Mesothelial cell of epicardium (in vitro differentiated cells): ENCODE measurements at regions not wholly inside any gene's neighbourhood (a gene's known extent, or its start where the extent isn't known, plus 50 kb on each side); places are given as distances from the start of the nearest gene placed in this dataset.

Experiments used
- DNase-seq, 2 experiments: peaks; one replicate each; pipeline ENCODE4 v3.0.0; 2021; ENCODE audit warnings: low spot score in 2 of 2; ENCODE audit not compliant: unreplicated experiment in 2 of 2
- H3K27ac Mint-ChIP-seq: 2 replicates; pipeline ENCODE4 v1.8.0; 2021; ENCODE audit warnings: mixed read lengths
- H3K27me3 Mint-ChIP-seq: 2 replicates; pipeline ENCODE4 v1.8.0; 2021; ENCODE audit warnings: low read depth, mixed read lengths
- H3K36me3 Mint-ChIP-seq: 2 replicates; pipeline ENCODE4 v1.8.0; 2021; ENCODE audit warnings: mixed read lengths
- H3K4me1 Mint-ChIP-seq: 2 replicates; pipeline ENCODE4 v1.8.0; 2021; ENCODE audit warnings: mixed read lengths
- H3K4me3 Mint-ChIP-seq: 2 replicates; pipeline ENCODE4 v1.8.0; 2021; ENCODE audit warnings: mild to moderate bottlenecking, moderate library complexity, mixed read lengths
- H3K9me3 Mint-ChIP-seq: 2 replicates; pipeline ENCODE4 v1.8.0; 2021; ENCODE audit warnings: mixed read lengths
- TF ChIP-seq, protein P1 (sequence below): fragments of 200-600 bp; sonication (generic); IDR thresholded peaks from one replicate; pipeline ENCODE4 v1.5.0; 2021; ENCODE audit warnings: antibody characterized with exemption; ENCODE audit not compliant: unreplicated experiment

DNA sequence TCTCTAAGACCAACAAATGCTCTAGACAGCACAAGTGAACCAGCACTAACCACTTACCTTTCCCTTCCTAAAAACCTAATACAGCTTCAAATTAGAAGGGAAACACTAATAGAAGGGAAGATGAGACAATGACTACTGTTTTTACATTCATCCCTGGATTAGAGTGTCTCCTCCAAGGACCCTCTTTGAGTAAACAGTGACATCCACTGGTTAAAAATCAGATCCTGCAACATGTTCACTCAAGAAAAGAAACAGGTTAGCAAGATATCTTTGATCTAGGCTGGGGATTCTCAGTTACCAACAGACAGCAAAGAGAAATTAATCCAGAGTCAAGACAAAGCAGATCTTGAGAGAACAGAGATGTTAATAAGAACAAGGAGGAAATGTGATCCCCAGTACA lies 177.7 kb upstream of the GHITM start:
- H3K4me3 Mint-ChIP-seq: no peak overlapping the region
- no peaks in the 10 kb centered on the region for H3K36me3 Mint-ChIP-seq
- no peak for DNase-seq
- TF ChIP-seq, protein P1, sequence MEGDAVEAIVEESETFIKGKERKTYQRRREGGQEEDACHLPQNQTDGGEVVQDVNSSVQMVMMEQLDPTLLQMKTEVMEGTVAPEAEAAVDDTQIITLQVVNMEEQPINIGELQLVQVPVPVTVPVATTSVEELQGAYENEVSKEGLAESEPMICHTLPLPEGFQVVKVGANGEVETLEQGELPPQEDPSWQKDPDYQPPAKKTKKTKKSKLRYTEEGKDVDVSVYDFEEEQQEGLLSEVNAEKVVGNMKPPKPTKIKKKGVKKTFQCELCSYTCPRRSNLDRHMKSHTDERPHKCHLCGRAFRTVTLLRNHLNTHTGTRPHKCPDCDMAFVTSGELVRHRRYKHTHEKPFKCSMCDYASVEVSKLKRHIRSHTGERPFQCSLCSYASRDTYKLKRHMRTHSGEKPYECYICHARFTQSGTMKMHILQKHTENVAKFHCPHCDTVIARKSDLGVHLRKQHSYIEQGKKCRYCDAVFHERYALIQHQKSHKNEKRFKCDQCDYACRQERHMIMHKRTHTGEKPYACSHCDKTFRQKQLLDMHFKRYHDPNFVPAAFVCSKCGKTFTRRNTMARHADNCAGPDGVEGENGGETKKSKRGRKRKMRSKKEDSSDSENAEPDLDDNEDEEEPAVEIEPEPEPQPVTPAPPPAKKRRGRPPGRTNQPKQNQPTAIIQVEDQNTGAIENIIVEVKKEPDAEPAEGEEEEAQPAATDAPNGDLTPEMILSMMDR: no peak
- no peaks in the 10 kb centered on the region for H3K9me3 Mint-ChIP-seq
- H3K27ac Mint-ChIP-seq: no peak overlapping the region
- peaks cover 5% of the 10 kb centered on the region for H3K27me3 Mint-ChIP-seq
- no peaks in the 10 kb centered on the region for H3K4me1 Mint-ChIP-seq

DNA sequence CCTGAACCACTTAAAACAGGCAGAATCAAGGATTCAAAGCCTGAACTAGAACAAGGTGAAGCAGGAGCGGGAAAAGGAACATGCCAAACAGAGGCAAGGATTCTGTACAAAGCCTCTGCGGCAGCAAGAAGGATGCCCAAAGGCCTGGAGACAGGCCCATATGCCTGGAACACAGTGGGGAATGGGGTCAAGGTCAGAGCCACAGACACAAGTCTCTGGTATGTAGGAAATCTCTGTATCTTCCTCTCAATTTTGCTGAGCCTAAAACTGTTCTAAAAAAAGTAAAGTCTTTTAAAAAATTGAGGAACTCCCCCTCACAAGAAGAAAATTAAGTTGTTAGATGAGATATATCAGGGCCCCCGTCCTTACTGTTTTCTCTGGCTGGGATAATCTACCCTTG lies 175.9 kb upstream of the GHITM start:
- Mint-ChIP-seq H3K4me1 (no peaks in the 10 kb centered on the region), H3K9me3 (no peaks in the 10 kb centered on the region), H3K4me3 (no peak overlapping the region), H3K27ac (no peak overlapping the region), H3K36me3 (no peaks in the 10 kb centered on the region), H3K27me3 (peaks cover 5% of the 10 kb centered on the region)
- TF ChIP-seq, protein P1: no peak
- no peak for DNase-seq

DNA sequence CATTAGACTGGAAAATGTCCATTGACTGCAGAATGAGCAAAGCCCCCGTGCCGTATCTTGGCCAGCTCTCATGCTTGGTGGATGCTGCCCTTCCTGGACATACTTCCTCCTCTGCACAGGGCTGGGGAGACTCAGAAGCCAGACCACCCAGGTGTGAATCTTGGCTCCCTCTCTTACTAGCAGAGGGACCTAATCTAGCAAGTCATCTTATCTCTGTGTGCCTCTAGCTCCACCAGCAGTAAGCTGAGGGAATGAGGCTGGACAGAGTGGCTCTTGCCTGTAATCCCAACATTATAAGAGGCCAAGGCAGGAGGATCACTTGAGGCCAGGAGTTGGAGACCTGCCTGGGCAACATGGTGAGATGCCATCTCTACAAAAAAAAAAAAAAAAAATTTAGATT lies 173.8 kb upstream of the GHITM start:
- Mint-ChIP-seq H3K4me3 (no peak overlapping the region), H3K9me3 (no peaks in the 10 kb centered on the region), H3K27me3 (peaks cover 5% of the 10 kb centered on the region), H3K4me1 (no peaks in the 10 kb centered on the region), H3K36me3 (no peaks in the 10 kb centered on the region), H3K27ac (no peak overlapping the region)
- TF ChIP-seq, protein P1: no peak
- no peak for DNase-seq

DNA sequence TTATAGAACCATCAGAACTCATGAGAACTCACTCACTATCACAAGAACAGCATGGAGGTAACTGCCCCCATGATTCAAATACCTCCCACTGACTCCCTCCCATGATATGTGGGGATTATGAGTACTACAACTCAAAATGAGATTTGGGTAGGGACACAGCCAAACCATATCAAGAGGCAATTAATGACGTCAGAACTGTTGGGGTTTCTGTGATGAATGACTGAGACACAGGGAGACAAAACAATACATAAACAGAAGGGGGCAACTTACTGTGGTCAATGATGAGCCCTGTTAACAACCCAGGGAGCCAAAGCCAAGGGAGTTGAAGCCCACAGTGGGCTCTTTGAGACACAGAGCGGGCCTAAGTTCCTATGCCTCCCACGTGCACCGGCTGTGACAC lies 171.3 kb upstream of the GHITM start:
- no peaks in the 10 kb centered on the region for H3K4me1 Mint-ChIP-seq
- TF ChIP-seq, protein P1: no peak

DNA sequence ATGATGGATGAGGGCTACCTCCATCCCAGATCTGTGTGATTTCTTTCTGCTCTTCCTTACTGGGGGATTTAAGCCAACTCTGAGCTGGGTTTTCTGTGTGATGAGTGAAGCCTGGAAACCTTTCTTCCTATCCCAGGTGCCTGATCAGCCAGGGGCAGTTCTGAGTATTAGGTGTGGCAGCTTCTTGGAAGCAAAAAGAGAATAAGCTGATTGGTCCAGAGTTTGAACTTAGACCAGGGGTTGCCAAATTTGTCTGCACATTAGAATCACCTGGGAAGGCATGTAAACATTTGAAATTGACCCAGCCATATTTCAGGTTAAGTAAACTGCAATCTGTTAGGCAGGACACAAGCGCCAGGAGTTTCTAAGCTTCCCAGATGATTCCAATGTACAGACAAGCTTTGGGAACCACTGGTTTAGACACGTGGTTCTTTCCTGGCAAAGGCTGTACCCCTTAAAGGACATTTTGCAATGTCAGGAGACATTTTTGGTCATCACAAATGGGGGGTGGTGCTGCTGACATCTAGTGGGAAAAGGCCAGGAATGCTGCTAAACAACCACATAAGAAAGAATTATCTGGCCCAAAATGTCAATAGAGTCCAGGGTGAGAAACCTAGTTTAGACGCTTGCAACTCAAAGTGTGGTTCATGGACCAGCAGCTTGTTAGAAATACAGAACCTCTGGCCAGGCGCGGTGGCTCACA lies 160.5 kb upstream of the GHITM start:
- H3K36me3 Mint-ChIP-seq: no peaks in the 10 kb centered on the region
- peaks cover 9% of the 10 kb centered on the region for H3K27me3 Mint-ChIP-seq
- no peak overlapping the region for H3K4me3 Mint-ChIP-seq
- no peak overlapping the region for H3K27ac Mint-ChIP-seq
- TF ChIP-seq, protein P1: no peak
- H3K9me3 Mint-ChIP-seq: no peaks in the 10 kb centered on the region
- DNase-seq: no peak
- peaks cover 16% of the 10 kb centered on the region for H3K4me1 Mint-ChIP-seq

More for the DNA sequence above, 171.3 kb upstream of the GHITM start:
- DNase-seq: no peak
- H3K9me3 Mint-ChIP-seq: no peaks in the 10 kb centered on the region
- no peak overlapping the region for H3K27ac Mint-ChIP-seq
- no peaks in the 10 kb centered on the region for H3K36me3 Mint-ChIP-seq
- H3K4me3 Mint-ChIP-seq: no peak overlapping the region
- H3K27me3 Mint-ChIP-seq: peaks cover 5% of the 10 kb centered on the region
